Left ventricle myocardium superior (tissue), 1 donor: ENCODE measurements at regions not wholly inside any gene's neighbourhood (a gene's known extent, or its start where the extent isn't known, plus 50 kb on each side); places are given as distances from the start of the nearest gene placed in this dataset.

ENCODE experiments used
- ATAC-seq: fragments of 200-7000 bp; cut with Tn5 transposase; one replicate; pipeline ENCODE4 v1.9.1; 2020; ENCODE audit warnings: mild to moderate bottlenecking, moderate library complexity
- DNase-seq: peaks from one replicate; pipeline ENCODE4 v3.0.0-alpha.2; 2020
- intact Hi-C: fragments of 100-400 bp; cut with micrococcal nuclease; formaldehyde crosslinking; loops from one replicate; pipeline ENCODE4 v1.11.0; 2022
- donor health status: DM: no; HTN: yes; CAD: no; lungs with severe emphysema.

DNA sequence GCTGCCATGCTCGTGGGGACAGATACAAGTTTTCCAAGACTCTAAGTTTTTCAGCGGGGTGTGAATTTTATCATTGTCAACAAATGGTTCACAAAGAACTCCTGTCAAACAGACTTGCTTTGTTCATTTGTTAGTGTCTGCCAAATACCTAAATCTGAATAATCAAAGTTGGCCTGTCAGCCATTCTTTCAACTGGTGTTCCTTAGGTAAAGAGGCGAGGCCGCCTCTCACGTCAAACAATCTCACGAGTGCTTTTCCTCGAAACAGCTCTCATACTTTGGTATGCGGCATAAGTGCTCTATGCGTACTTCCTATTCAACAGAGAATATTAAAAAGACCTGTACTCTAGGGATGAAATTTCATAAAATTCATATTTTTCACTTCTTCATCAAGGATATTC lies 51.4 kb upstream of the KANK4 start:
- DNase-seq: no peak
- intact Hi-C loops: no loop called here
- ATAC-seq: no peak

DNA sequence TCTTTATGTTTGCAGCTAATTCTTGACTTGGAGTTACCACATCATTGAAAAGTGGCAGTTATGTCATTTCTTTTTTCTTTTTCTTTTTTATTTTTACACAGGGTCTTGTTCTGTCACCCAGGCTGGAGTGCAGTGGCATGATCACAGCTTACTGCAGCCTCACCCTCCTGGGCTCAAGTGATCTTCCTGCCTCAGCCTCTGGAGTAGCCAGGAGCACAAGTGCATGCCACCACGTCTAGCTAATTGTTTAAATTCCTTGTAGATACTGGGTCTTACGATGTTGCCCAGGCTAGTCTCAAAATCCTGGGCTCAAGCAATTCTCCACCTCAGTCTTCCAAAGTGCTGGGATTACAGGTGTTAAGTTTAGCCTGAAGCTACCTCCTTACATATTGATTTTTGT lies 52.1 kb upstream of the KANK4 start:
- intact Hi-C loops: no loop called here
- no peak for DNase-seq
- no peak for ATAC-seq

DNA sequence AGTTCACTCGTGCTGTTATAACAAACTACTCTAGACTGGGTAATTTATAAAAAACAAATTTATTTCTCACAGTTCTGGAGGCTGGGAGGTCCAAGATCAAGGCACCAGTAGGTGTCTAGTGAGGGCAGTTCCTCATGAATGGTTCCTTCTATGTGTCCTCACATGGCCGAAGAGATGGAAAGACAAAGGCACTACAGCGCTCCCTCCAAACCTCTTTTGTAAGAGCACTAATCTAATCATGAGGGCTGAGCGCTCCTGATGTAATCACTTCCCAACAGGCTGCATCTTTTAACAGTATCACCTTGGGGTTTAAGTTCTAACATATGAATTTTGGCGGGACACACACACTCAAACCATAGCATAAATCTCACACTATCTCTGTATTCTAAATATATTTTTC lies 54.0 kb upstream of the KANK4 start:
- DNase-seq: no peak
- intact Hi-C loops: no loop called here
- ATAC-seq: no peak

DNA sequence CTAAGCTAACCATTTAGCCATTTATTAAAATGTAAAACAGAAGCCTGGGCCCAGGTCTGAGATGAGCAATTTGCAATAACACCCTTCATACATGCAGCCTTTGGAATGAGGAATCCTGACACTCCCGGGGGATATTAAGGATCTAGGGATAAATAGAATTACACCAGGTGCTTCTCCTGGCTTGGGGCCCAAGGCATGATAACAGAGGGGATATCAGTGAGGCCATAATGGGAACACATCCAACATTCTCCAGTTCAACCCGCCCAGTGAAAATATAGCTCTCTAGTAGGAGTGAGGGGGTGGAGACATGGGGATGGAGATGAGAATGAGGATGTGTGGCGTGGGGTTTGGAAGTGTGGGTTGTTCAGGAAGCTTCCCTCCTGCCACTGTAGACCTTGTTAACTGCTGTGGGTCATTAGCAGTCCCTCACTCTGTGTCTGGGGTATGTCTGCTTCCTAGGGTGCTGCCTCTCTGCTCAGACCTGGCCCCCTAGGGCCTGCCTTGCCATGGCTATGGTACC lies 57.9 kb upstream of the KANK4 start:
- ATAC-seq: no peak
- no peak for DNase-seq
- intact Hi-C loops: no loop called here

DNA sequence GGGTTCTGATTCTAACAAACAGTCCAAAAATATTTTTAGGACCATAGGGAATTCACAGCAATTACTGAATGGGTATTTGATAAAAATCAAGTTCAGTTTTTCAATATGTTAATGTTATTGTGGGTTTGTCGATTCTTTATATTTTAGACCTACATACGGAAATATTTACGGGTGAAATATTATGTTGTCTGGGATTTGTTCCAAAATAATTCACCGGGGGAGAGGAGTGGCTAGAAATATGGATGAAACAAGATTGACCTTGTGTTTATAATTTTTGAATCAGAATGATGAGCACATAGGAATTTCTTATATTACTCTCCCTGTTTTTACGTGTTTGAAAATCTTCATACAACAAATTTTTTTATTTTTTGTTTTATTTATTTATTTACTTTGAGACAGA lies 56.7 kb upstream of the USP1 start:
- intact Hi-C loops: no loop called here
- ATAC-seq (no peak), DNase-seq (no peak)

DNA sequence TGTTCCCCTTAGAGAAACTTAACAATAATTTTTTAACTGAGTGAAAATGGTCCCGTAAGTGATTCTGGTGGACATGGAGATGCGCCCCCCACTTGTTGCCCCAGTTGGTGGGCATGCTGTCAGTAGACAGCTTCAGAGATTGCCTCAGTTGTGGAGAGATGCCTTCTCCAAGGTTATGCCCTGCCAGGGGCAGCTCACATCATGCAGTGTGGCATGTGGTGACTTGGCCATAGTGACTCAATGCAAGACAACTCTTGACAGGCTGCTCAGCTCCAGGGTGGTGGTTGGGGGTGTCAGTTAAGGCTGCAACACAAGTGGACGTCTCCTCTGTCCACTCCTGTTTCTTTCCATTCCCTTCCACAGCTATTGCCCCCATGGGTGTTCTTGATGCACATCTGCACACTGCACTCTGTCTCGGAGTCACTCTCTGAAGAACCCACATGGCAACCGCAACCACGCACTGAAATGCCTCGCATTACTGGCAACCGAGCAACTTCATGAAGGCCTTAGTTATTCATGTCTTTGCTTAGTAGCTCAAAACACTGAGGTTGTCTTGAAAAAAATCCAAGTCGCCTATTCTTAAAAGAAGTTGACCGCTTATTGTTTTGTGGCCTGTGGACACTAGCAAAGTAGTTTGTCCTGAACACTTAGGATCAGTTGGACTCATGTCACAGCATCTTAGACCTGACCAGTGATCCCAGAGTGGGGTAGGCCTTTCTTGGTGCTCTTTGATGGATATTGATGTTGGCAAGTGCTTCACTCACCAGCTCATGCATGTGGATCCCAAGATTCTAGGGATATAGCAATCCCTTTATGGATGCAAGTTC lies 54.8 kb upstream of the USP1 start:
- intact Hi-C loops: no loop called here
- DNase-seq (no peak), ATAC-seq (no peak)

DNA sequence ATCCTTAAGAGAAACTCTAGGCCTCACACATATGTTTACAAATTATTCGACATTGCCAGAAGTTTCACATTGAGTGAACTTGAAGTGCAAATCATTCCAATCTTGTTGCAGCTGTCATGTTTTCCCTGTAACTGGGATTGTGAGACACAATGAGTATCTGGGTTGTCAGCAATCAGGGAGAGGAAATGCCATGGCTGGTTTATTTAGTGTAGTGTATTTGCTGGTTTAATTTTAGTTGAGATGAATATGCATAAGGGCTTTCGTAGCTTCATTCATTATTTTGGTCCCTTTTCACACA lies 54.2 kb upstream of the USP1 start:
- intact Hi-C loops: no loop called here
- ATAC-seq (no peak), DNase-seq (no peak)

DNA sequence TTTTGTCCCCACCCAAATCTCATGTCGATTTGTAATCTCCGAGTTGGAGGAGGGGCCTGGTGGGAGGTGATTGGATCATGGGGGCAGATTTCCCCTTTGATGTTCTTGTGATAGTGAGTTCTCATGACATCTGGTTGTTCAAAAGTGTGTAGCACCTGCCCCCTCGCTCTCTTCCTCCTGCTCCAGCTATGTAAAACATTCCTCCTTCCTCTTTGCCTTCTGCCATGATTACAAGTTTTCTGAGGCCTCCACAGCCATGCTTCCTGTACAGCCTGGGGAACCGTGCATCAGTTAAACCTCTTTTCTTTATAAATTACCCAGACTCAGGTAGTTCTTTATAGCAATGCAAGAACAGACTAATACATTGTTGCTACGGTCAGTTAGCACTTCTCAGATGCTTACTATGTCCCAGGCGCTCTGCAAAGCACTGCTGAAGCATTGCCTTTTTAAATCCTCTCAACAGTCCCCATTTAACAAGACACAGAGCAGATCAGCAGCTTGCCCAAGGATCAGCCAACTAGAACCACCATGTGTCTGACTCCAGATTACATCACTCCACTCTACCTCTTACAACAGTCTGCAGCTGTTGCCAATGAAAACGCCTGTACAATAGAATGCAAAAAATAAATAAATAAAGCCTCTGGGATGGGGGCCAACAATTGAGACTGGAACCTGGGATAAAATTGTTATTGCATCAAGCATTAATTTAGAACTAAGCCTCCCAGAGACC lies 52.4 kb upstream of the USP1 start:
- DNase-seq (no peak), ATAC-seq (peak; percentile 93)
- intact Hi-C loops: no loop called here

DNA sequence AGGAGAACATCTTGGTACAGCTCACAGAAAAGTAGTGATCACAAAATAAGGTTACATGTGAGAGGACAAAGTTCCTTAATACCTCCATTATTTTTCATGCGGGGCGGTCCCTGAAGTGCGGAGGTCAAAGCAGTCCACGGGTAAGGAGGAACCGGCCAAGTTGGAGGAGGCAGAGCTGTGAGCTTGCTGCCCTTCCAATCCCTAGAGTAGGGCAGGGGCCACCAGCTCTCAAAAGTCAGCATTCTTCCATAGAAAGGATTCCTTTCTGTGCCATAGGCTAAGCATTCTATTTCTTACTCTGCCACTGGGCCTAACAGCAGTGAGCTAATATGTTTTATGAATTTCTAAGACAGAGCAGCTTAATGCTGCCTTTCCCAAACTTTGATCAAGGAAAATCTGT lies 50.9 kb upstream of the USP1 start:
- intact Hi-C loops: no loop called here
- no peak for DNase-seq
- no peak for ATAC-seq

DNA sequence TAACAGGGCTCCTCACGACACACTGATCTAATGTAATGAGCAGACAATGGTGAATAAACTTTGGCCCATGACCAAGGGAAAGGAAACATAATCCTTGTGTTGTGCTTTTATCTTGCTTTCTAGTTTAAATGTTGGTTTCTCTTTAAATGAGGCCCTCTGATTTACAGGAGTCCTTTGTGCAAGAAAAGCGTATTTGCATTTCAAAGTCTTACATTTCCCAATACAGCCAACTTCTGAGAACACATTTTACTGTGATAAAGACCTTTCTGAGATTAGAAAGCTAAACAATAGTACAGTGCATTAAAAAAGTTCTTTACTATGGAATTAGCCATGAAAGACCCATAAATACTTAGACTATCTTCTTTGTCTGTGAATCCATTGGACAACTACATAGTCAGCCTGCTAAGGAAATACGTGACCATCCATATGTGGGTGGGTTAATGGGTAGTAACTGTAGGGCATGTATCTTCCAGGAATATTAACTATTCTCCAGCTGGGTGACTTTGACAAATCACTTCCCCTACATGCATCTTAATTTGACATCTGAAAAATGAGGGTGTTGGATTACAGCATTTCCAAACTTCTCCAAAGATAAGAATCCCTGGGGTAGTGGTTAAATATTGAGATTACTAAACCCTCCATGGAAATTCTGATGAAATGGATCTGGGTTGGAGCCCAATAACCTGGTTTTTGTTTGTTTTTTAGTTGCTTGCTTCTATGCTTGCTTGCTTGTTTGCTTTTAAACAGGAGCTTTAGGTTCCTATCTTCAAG lies 50.3 kb upstream of the USP1 start:
- ATAC-seq (no peak), DNase-seq (no peak)
- intact Hi-C loops: no loop called here
